ENCODE measurements at regions not wholly inside any gene's neighbourhood (a gene's known extent, or its start where the extent isn't known, plus 50 kb on each side); places are given as distances from the start of the nearest gene placed in this dataset.

- no peak for FAIRE-seq
- DNase-seq (ENCODE audit: insufficient read length, low spot score), result no peak
These were observed 94.9 kb upstream of the SLC27A6 start for GRCh38 chr5:128870373-128870772.

DNA sequence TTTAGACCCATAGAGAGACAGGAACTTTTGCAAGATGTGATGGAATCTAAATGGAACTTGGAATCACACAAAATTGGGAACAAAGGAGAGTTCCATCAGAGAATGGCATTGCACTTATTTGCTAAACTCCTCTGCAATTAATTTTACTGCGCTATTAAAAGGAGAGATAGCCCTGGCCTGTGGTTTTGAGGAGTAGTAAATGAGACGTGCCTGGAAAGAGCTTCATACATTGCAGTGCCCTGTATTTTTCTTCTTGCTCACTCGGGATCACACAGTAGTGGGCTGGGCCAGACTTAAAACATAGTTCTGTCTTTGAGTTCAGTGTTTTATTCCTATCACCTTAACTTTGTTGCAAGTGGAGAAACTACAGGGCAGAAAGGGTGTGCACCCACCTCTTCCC lies 94.4 kb upstream of the SLC27A6 start:
- no peak for FAIRE-seq

DNA sequence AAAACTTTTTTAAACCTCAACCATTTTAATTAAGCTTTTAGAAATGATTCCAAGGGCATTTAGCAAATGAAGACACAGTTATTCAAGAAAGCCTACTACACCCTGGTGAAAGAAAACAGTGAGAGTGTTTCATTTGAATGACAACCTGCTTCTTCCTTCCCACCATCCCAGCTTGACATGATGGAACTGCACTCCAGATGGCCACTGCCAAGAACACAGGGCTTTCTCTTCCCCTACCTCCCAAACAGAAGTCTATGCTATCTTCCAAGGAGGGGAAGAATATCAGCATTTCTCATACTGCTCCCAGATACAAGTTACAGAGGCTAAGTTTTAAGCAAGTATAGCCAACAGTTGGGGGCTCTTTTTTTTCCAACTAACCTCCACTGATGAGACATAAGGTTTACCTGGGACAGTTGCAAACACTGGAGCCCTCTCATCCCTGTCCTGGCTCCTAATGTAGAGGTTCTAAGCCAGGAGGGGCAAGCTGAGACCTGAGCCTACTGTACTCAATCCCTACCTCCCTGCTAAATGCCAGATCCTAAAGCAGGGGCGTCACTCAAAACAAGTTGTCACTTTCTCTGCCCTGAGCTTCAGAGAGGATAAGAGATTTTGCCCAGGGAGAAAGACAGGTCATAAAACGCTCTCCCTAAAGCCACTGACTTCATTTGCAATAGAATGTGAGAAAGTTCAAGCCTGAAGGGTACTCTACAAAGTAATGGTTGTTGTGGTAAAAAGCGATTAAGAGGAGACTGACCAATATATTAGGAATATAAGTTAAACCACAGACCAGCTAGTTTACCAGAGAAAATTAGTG lies 88.5 kb upstream of the SLC27A6 start:
- FAIRE-seq (no peak), DNase-seq (ENCODE audit: insufficient read length, low spot score) (no peak)

More for the DNA sequence above, 94.4 kb upstream of the SLC27A6 start:
- no peak for DNase-seq (ENCODE audit: insufficient read length, low spot score)

DNA sequence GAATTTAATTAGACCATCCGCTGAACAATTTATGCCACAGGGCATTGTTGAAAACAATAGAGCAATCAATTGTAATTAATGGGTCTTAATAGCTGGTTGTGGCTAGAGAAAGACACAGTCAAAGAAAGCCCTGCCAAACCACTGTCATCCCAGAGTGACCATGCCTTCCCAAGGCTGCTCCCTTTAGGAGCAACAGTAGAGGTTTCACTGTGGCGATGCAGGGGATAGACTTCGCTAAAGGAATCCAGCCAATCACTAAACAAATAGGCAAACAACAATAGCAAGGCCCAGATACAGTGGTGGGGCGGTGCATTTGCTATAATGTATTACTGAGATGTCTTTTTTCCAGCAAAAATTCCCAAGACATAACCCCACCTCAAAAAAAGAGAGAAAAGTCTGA lies 87.8 kb upstream of the SLC27A6 start:
- DNase-seq (ENCODE audit: insufficient read length, low spot score) (no peak), FAIRE-seq (no peak)

DNA sequence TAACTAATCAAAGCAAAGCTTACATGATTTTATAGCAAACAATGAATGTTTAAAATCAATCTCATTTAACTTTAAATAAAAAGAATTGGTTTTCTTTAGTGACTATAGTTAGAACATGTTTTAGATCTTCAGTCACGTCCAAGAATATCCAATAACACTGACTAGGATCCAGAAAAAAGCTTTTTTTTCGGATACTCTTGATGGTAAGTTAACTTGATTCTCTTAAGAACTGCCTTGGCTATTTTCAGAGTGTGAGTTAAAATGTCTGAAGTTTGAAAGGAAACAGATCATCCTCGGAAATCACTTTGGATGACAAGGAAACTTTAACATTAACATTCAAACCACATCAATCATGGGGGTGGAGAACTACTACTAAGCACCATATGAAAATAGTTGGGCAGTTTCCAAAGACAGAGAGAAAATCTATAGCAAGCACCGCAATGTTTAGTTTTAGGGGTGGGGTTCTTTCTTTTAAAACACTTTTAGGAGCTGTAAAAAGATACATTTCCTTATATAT lies 83.7 kb upstream of the SLC27A6 start:
- DNase-seq (ENCODE audit: insufficient read length, low spot score) (no peak), FAIRE-seq (no peak)

- DNase-seq (ENCODE audit: insufficient read length, low spot score), result no peak
- FAIRE-seq, result no peak
These were observed 79.5 kb upstream of the SLC27A6 start for GRCh38 chr5:128885649-128886255.

DNA sequence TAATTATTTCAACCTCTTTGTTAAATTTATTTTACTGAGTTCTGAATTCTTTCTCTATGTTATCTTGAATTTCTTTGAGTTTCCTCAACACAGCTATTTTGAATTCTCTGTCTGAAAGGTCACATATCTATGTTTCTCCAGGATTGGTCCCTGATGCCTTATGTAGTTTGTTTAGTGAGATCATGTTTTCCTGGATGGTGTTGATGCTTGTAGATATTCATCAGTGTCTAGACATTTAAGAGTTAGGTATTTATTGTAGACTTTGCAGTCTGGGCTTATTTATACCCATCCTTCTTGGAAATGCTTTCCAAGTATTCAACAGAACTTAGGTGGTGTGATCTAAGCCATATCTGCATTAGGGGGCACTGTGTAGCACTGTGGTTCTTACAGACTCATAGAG lies 70.2 kb upstream of the SLC27A6 start:
- FAIRE-seq, result no peak
- no peak for DNase-seq (ENCODE audit: insufficient read length, low spot score)

DNA sequence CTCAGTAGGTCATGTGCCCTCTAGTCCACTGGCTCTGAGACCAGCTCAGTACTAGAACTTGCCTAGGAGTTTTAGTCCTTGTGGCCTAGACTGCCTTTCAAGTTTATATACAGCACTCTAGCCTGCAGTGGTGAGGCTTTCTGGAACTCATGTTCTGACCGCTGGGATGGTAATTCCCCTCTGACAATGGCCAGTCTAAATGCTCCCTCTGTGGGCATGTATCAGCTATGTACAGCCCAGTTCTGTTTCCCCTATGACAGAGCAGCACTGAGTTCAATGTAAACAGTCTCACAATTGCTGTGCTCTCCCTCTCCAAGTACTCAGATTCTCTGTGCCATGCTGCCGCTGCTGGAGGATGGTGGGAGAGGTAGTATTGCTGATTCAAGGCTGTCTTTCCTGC lies 68.6 kb upstream of the SLC27A6 start:
- FAIRE-seq, result no peak

DNA sequence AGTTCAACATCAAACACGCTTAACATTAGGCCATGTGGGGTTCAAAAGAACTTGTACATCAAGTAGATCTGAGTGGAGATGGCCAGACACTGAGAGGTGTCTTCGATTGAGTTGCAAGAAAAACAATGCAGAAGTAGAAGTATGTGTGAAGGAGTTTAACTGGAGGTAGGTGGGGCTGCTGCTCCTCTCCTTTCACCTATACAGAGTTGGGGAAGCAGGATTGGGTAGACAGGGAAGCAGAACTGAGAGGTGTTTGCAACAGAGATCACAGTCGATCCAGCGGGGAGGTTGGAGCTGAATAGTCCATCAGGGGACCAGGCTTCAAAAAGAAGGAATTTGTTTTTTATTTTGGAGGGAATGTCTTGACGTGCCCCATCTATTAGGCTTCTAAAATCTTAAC lies 61.7 kb upstream of the SLC27A6 start:
- DNase-seq (ENCODE audit: insufficient read length, low spot score), result no peak
- FAIRE-seq, result no peak

More for the DNA sequence above, 68.6 kb upstream of the SLC27A6 start:
- no peak for DNase-seq (ENCODE audit: insufficient read length, low spot score)

DNA sequence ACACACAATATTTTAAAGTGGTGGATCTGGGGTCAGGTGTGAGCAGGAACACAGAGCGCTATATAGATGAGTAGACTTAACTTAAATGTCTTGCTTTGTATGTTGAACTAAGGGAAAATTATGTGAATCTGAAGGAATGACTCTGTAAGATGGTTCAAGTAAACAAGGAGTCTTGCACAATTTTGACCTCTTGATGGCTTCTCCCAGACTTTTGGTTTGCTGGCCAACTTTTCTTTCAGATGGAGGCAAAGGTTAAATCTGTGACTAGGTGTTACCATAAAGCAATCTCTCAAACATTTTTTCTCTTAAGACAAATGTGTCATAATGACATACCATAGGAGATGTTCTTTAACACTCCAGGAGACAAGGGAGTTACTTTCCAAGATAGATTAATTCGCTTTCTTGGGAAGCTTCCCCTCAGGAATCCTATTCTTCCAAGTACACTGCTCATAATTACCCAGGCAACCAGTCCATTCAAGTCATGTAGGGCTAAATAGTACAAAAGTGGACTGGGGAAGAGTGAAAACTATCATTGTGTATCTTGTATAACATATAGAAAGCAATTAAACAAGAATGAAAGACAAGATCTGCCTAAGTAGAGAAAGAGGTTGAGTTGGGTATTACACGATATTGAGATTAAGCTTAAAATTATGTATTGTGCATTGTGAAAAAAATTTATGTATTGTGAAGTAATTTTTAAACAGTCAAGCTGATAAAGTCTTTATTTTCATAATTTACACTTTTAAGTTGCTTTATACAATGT lies 60.3 kb upstream of the SLC27A6 start:
- FAIRE-seq, result no peak
- DNase-seq (ENCODE audit: insufficient read length, low spot score), result no peak

DNA sequence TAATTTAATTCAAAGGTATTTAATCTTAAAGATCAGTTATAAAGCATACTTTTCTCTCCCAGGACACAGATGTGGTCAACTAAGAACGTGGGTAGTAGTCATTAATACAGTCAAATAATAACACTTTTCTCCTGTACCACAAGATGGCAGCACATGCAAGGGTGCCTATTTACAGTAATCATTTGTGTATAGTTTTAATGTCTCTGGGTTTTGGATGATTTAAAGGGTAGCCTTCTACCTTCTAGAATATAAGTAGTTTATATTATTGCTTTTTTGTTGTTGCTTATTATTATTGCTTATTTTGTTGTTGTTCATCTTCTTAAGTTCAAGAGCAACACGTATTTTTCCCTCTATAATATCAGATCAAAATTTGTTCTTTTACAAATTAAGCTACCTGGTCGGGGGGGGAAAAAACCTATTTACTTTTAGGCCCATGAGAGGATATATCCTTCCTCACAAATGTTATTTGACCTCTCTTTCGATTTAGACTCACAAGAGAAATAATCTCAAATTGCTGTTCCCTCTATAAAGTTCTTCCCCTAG lies 59.6 kb upstream of the SLC27A6 start:
- FAIRE-seq (no peak), DNase-seq (ENCODE audit: insufficient read length, low spot score) (peak; percentile 27)

- DNase-seq (ENCODE audit: insufficient read length, low spot score) (no peak), FAIRE-seq (no peak)
These were observed 51.7 kb upstream of the SLC27A6 start for GRCh38 chr5:128913551-128913950.
